SU-DHL-6 (cell line): ENCODE measurements at regions not wholly inside any gene's neighbourhood (a gene's known extent, or its start where the extent isn't known, plus 50 kb on each side); places are given as distances from the start of the nearest gene placed in this dataset.

Experiments
- H2AFZ ChIP-seq: fragments of 200-600 bp; sonication (generic); 2 replicates; pipeline ENCODE4 v1.6.1; 2014; ENCODE audit warnings: low read depth, mild to moderate bottlenecking, moderate library complexity, mixed read lengths, antibody characterized with exemption, low read length; ENCODE audit not compliant: severe bottlenecking
- H3F3A ChIP-seq: fragments of 200-600 bp; shearing (Covaris generic); 2 replicates; pipeline ENCODE4 v1.6.0; 2016; ENCODE audit warnings: antibody characterized with exemption, mild to moderate bottlenecking; ENCODE audit not compliant: insufficient read depth
- H3K27ac ChIP-seq: fragments of 200-600 bp; sonication (generic); 2 replicates; pipeline ENCODE4 v1.5.1; 2016; ENCODE audit warnings: low read depth, mild to moderate bottlenecking, low read length, moderate library complexity, mixed read lengths
- H3K27me3 ChIP-seq: fragments of 200-600 bp; sonication (generic), shearing (Covaris generic); 2 replicates; pipeline ENCODE4 v1.6.0; 2014; ENCODE audit warnings: mild to moderate bottlenecking, low read length
- H3K36me3 ChIP-seq: fragments of 200-600 bp; sonication (generic); 2 replicates; pipeline ENCODE4 v1.6.1; 2014; ENCODE audit warnings: mild to moderate bottlenecking, low read length, mixed read lengths
- H3K4me2 ChIP-seq: fragments of 300-600, 200-600 bp; shearing (Covaris generic), sonication (generic); 2 replicates; pipeline ENCODE4 v1.6.0; 2014; ENCODE audit warnings: low read length, low read depth, mild to moderate bottlenecking; ENCODE audit not compliant: poor library complexity, severe bottlenecking
- H3K4me3 ChIP-seq: fragments of 200-600 bp; sonication (generic); 2 replicates; pipeline ENCODE4 v1.5.1; 2014; ENCODE audit warnings: antibody characterized with exemption, low read length, mild to moderate bottlenecking, mixed read lengths; ENCODE audit not compliant: insufficient read depth, poor library complexity, severe bottlenecking
- H3K79me2 ChIP-seq: fragments of 200-600 bp; sonication (generic); 2 replicates; pipeline ENCODE4 v1.6.1; 2014; ENCODE audit warnings: mild to moderate bottlenecking, low read length, moderate library complexity; ENCODE audit not compliant: insufficient read depth
- H3K9ac ChIP-seq: fragments of 200-600 bp; sonication (generic); 2 replicates; pipeline ENCODE4 v1.7.0; 2014; ENCODE audit warnings: mild to moderate bottlenecking, low read length
- H3K9me2 ChIP-seq: fragments of 200-600 bp; sonication (generic); replicated peaks from 2 replicates; pipeline ENCODE4 v1.6.1; 2014; ENCODE audit warnings: low read length; ENCODE audit not compliant: insufficient read depth
- H3K9me3 ChIP-seq: fragments of 200-600 bp; sonication (generic); 2 replicates; pipeline ENCODE4 v1.6.1; 2014; ENCODE audit warnings: low read length, mixed read lengths; ENCODE audit not compliant: insufficient read depth
- H4K20me1 ChIP-seq: fragments of 200-600 bp; sonication (generic); 2 replicates; pipeline ENCODE4 v1.6.1; 2014; ENCODE audit warnings: low read depth, mild to moderate bottlenecking, antibody characterized with exemption, low read length, moderate library complexity, mixed read lengths
- CTCF ChIP-seq: fragments of 200-600 bp; sonication (generic); IDR thresholded peaks from one replicate; pipeline ENCODE4 v1.5.1; 2017; ENCODE audit warnings: antibody characterized with exemption, mild to moderate bottlenecking, low read length, moderate library complexity; ENCODE audit not compliant: insufficient read depth, poor library complexity, severe bottlenecking
- EZH2phosphoT487 ChIP-seq: fragments of 200-600 bp; sonication (generic), shearing (Covaris generic); conservative IDR thresholded peaks from 2 replicates; pipeline ENCODE4 v1.6.1; 2018; ENCODE audit warnings: mild to moderate bottlenecking, antibody characterized with exemption, low read length, moderate library complexity, mixed read lengths

- H3K27ac ChIP-seq, result no peak overlapping the region
- no peaks in the 10 kb centered on the region for H3K9me3 ChIP-seq
- no peaks in the 10 kb centered on the region for H3K36me3 ChIP-seq
- H4K20me1 ChIP-seq, result no peaks in the 10 kb centered on the region
- TF ChIP-seq EZH2phosphoT487 (no peak), CTCF (no peak)
- no peak overlapping the region for H3K4me2 ChIP-seq
- H3K79me2 ChIP-seq, result no peaks in the 10 kb centered on the region
- no peak overlapping the region for H2AFZ ChIP-seq
- no peaks in the 10 kb centered on the region for H3K27me3 ChIP-seq
- no peak overlapping the region for H3K4me3 ChIP-seq
- no peak overlapping the region for H3K9ac ChIP-seq
- H3K9me2 ChIP-seq, result no peaks in the 10 kb centered on the region
- H3F3A ChIP-seq, result no peaks in the 10 kb centered on the region
These were observed 126.4 kb upstream of the FRY start for GRCh38 chr13:31904941-31905824.

- no peak for TF ChIP-seq EZH2phosphoT487
- TF ChIP-seq CTCF, result no peak
- no peaks in the 10 kb centered on the region for H3K79me2 ChIP-seq
These were observed 125.6 kb upstream of the FRY start for GRCh38 chr13:31905961-31906360.

GRCh38 chr13:31908696-31909411 lies 122.7 kb upstream of the FRY start:
- Histone ChIP-seq H3K4me3 (no peak overlapping the region), H2AFZ (no peak overlapping the region), H4K20me1 (no peaks in the 10 kb centered on the region), H3K79me2 (no peaks in the 10 kb centered on the region), H3K27me3 (no peaks in the 10 kb centered on the region), H3F3A (no peaks in the 10 kb centered on the region), H3K27ac (no peak overlapping the region), H3K36me3 (no peaks in the 10 kb centered on the region), H3K9me2 (no peaks in the 10 kb centered on the region), H3K4me2 (no peak overlapping the region), H3K9me3 (no peaks in the 10 kb centered on the region), H3K9ac (no peak overlapping the region)
- TF ChIP-seq EZH2phosphoT487, result no peak
- TF ChIP-seq CTCF, result no peak

More at GRCh38 chr13:31905961-31906360, 125.6 kb upstream of the FRY start:
- no peaks in the 10 kb centered on the region for H3K9me2 ChIP-seq
- H3K27me3 ChIP-seq, result no peaks in the 10 kb centered on the region
- H2AFZ ChIP-seq, result no peak overlapping the region
- H3K4me2 ChIP-seq, result no peak overlapping the region
- no peaks in the 10 kb centered on the region for H3K9me3 ChIP-seq
- H3K27ac ChIP-seq, result no peak overlapping the region
- H3F3A ChIP-seq, result no peaks in the 10 kb centered on the region
- no peak overlapping the region for H3K9ac ChIP-seq
- H3K4me3 ChIP-seq, result no peak overlapping the region
- no peaks in the 10 kb centered on the region for H3K36me3 ChIP-seq
- H4K20me1 ChIP-seq, result no peaks in the 10 kb centered on the region
